ENCODE measurements at regions not wholly inside any gene's neighbourhood (a gene's known extent, or its start where the extent isn't known, plus 50 kb on each side); places are given as distances from the start of the nearest gene placed in this dataset.
"Not testable (repeated sequence)": the region's sequence is repeated elsewhere in the genome, so short reads cannot be mapped to it uniquely, and the experiment has no call there.

DNA sequence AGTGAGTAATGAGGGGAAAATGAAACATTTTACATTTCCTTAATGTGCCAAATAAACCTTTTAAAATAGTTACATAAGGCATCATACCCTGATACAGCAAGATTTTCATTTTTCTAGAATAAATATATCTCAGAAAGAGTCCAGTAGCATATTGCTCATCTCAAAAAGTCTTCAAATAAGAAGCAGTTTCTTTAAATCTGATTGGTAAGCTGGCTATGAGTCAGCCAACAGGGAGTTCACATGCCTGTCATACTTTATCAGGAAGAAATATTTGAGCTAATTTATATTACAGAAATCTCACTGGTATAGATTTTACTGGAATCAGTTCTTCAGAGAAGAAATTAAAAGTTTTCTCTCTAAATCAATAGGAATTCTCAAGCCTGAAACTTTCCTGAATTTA, 258.1 kb downstream of the C11orf87 start:
- DNase-seq, result no peak

DNA sequence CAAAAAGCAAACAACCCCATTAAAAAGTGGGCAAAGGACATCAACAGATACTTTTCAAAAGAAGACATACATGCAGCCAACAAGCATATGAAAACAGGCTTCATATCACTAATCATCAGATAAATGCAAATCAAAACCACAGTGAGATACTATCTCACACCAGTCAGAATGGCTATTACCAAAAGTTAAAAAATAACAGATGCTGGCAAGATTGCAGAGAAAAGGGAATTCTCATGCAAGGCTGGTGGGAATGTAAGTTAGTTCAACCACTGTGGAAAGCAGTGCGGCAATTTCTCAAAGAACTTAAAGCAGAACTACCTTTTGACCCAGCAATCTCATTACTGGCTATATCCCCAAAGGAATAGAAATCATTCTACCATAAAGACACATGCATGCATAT, 260.8 kb downstream of the C11orf87 start:
- not testable (repeated sequence) for DNase-seq

DNA sequence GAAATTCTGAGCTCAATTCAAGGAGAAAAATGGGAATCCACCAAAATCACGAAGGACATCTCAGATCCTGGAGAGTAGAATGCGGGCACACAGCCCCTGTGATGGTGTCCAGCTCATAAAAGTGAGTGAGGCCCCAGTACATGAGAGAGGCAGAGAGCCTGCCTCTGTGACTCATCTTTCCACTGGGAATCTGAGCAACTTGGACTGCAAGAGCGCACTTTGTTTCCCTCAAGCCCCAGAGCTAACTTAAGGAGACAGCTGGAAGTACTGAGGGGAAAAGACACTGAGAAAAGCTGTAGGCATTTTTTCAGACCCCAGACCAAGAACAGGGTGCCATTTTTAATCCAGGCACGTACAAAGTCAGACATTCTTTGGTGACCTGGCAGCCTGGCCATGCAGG, 273.7 kb downstream of the C11orf87 start:
- DNase-seq, result no peak

DNA sequence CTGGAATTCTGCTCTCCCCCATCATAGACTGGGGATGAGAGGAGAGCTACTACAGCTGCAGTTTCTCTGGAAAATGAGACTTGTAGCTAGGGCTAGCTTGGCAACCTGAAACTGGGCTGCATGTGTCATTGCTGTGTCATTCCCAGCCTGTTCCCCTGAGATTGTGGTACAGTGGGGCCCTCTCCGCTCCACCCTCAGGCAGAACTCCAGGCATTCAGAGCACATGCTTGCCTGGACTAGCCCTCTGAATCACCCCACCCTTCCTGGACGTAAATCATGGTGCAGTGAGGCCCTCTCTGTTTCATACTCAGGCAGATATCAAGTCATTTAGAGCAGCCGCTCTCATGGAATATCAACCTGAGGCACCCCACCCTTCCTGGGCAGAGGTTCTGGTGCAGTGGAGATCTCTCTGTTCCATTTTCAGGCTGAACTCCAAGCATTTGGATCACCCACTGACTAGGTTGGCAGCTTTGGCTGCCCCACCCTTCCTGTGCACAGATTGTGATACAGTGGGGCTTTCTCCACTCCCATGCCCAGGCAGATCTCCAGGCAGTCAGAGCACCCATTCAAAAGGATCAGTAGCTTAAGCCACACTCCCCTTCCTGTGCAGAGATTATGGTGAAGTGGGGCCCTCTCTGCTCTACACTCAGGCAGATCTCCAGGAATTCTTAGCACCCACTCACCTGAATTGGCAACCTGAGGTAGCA, 274.4 kb downstream of the C11orf87 start:
- no peak for DNase-seq

DNA sequence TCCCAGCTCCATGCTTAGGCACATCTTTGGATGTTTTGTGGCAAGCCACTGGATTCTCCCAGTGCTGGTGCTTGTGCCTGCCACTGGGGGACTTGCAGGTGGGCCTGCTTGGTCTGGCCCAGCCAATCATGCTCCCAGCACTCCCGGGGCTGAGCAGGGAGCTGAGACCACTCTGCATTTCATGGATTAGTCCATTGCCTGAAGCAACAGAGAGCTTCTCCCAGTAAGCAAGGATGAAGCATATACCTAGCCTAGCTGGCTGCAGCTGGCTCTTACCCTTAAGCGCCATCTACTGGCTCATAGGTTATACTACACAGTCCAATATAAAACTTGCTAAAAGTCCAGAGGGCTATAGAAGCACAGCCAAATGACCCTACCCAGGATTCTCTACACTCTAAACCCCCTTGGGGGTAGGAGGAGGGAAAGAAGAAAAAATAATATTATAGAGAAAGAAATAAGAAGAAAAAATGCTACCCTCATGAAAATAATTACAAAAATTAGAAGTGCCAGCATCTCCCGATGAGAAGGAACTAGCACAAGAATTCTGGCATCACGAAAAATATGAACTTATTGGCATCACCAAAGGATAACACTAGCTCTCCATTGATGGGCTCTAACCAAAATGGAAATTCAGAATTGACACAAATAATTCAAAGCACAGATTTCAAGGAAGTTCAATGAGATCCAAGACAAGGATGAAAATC, 275.3 kb downstream of the C11orf87 start:
- DNase-seq, result peak; percentile 1

DNA sequence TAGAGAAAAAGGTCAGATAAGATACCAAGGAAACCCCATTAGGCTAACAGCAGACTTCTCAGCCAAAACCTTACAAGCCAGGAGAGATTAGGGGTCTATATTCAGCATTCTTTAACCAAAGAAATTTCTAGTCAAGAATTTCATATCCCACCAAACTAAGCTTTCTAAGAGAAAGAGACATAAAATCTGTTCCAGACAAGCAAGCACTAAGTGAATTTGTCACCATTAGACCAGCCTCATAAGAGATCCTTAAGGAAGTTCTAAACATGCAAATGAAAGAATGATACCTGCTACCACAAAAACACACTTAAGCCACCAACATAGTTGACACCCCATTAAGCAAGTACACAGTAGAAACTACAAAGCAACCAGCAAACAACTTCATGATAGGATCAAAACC, 276.2 kb downstream of the C11orf87 start:
- DNase-seq, result no peak

DNA sequence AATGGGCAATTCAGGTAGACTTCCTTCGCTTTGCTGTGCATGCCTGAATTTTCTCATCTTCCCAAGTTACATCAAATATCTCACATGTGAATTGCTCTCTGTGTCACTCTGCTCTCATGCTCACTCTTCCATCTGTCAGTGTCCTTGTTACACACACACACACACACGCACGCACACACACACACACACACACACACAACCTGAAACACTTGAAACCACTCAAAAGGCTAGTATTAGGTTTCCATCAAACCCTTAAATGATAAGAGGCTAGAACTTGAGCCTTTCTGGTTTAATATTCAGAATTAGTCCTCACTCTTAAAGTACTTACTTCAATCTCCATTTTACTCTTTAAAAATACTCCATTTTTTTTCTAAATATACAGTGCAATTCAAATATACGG, 282.4 kb downstream of the C11orf87 start:
- no peak for DNase-seq

DNA sequence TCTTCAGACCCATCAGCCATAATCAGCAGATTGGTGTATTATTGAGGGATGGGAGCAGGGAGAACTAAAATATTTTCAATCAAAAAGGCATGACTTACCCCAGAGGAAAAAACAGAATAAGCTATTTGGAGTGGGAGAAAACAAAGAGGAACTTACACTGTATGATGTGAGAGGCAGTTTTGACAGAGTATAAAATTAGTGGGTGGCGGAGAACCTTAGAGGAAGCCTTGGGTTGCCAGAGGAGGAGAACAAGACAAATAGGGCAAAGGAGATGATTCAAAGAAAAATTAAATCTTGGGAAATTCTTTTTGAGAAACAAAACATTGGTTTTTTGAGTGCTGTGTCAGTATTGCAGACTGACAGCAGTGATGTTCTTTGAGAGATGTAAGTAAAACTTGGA, 285.0 kb downstream of the C11orf87 start:
- no peak for DNase-seq

DNA sequence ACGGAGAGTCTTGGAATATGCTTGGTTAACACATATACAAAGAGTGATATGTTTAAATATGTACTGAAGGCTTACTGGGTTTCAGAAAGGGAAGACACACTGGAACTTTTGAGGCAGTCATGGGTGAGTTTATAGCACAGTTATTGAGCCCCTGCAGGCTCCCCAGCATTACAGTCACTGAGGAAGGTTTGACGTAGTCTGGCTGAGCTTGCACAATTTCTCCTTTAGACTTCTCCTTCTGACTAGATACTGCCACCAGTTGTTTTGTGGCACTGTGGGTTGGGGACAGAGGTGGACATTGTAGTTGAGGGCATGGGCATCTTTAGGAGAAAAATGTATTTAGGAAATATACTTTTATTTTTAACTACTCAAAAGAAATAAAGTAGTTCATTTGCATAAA, 285.4 kb downstream of the C11orf87 start:
- no peak for DNase-seq

DNA sequence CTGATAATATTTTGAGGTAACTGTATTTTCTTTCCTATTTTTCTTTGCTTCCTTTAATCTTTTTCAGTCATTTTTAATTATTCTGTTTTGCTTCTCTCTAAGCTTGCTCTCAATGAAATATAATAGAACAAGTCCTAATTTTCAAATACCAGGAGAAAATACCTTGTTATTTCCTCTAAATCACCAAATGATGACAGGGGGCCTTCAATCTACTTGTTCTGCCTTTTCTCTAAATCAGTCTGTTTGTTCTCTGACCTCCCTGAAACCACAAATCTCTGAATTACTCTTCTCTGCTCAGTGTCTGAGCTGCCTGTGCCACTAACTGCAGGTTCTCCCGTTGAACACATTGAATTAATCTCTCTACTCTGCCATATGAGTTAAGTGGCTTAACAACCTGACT, 286.2 kb downstream of the C11orf87 start:
- DNase-seq, result no peak

DNA sequence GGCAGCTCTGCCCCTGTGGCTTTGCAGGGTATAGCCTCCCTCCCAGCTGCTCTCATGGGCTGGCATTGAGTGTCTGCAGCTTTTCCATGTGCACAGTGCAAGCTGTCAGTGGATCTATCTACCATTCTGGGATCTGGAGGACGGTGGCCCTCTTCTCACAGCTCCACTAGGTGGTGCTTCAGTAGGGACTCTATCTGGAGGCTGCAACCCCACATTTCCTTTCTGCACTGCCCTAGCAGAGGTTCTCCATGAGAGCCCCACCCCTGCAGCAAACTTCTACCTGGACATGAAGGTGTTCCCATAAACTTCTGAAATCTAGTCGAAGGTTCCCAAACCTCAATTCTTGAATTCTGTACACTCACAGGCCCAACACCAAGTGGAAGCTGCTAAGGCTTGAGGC, 292.5 kb downstream of the C11orf87 start:
- DNase-seq, result not testable (repeated sequence)

DNA sequence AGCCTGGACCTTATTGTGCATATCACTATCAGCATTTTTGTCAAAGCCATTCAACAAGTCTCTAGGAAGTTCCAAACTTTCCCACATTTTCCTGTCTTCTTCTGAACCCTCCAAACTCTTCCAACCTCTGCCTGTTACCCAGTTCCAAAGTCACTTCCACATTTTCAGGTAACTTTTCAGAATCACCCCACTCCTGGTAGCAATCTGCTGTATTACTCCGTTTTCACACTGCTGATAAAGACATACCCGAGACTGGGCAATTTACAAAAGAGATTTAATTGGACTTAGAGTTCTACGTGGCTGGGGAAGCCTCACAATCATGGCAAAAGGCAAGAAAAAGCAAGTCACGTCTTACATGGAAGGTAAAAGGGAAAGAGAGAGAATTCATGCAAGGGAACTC, 293.4 kb downstream of the C11orf87 start:
- not testable (repeated sequence) for DNase-seq

DNA sequence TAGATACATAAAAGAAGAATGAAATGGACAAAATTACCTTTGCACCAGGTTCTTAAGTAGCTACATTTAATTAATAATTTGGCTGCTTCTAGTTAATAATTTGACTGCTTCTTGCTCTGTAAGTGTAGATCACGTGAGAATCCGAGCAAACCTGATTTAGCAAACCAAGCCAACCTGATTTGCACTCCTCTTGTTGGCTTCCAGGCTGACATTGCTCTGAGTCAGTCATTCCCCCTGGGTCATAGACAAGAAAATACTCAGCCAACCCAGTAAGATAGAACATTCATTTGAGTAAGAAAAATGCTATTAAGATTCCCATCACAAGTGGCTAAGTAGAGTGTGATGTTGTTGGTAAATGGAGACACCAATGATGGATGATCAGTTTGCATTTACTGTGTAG, 304.1 kb downstream of the C11orf87 start:
- no peak for DNase-seq

DNA sequence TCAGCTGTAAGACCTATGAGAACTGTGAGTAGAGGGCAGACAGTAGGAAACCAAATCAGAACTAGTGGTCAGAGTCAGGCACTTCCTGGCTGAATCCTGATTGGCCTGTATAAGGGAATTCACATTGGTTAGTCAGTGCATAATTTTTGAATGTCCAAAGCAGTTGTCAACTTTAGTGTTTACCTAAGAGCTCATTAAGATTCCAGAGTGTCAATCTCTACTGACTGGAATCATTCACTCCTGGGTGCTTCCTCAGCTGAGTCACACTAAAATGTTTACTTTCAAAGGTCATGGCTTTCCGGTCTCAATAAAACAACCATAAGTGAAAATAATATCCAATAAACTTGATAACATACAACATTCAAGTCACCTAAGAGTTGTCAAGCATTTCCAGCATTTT, 306.1 kb downstream of the C11orf87 start:
- no peak for DNase-seq

DNA sequence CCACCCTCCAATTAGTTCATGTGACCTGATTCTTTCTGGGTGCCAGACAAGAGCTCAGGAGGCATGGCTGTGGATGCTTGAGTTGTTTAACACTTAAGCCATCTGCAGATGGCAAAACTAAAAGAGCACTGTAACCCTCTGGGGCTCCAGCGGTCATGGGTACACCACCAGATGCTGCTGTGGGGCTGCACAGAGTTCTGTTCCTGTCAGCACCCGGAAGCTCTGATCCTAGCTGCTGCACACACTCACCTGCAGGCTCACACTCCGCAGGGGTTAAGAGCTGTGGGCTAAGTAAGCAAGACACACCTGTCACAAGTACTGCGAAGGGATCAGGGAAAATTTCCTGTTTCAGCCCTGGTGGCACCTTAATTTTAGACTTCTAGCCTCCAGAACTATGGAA, 307.8 kb downstream of the C11orf87 start:
- DNase-seq, result no peak

DNA sequence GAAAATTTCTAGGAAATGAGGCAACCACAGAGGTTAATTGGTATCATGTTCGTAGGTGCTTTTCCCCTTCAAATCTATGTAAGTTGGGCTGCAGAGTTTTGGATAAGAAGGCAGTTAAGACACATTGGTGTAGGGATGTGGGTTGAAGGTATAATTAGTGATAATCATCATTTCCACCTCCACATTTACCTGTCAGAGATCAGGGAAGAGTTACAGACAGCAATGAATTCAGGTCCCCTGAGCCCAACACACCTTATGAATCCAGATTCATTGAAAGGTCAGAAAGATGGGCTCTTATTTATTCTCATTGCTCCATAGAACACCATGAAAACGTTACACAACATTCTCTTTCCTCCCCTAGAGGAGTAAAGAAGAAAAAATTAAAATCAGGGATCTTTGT, 308.7 kb downstream of the C11orf87 start:
- no peak for DNase-seq

DNA sequence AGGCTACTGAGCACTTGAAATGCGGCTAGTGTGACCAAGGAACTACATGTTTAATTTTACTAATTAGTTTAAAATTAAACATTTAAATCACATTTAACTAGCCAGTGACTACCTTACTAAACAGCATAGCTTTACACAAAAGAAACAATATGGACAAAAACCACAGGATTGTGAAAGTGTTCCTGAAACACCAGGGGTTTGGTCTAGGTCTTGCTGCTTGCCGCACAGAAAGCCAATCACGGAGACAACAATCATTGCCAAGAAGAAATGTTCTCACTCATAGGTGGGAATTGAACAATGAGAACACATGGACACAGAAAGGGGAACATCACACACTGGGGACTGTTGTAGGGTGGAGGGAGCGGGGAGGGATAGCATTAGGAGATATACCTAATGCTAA, 309.5 kb downstream of the C11orf87 start:
- DNase-seq, result no peak

DNA sequence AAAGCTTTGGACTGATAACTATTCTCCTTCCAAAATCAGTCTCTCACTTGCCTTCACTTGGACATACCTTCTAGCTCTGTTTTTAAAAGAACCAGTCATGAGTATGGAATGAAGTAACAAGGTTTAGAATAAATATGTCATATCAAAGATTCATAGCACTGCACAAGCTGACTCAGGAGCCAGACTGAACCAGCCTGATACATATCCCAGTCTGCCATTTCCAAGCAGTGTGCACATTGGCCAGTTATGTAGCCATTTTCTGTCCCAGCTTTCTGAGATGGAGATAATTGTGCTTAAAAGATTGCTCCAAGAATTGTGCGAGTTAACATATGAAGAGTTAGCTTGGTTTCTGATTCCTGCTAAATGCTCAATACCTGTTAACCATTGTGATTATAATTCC, 311.3 kb downstream of the C11orf87 start:
- DNase-seq, result no peak

DNA sequence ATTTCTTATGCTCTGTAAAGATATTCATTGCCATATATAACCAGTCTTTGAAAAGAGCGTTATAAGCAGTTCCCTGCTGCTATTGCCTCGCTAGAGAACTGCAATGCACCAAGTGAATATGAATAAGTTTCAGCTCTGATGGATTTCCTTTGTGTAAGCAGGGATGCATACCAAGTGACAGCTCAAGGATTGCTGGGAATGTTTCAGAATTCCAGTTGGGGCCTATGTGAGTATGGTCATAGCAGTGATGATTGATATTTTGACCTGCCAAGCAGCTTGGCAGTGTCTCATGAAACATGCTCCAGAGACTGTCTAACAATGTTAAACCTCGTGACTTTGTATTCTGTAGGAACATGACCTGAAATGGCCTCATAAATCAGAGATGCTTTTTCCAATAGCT, 312.6 kb downstream of the C11orf87 start:
- DNase-seq, result peak; percentile 55

DNA sequence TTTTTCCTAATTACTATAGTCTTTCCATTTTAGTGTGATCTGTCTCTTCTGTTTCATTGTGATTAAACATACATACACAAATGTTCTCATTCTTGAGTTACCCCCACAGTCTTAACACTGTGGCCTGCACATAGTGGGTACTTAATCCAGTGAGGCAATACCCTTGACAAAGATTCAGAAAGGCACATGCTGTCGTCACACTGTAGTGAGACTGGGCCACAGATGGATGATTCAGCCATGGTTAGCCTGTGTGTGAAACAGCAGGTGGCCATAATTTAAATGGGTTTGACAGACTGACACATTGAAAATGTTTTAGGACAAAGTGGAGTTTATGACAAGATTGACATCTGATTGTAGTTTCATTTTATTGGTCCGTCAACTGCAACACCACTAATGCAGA, 313.1 kb downstream of the C11orf87 start:
- no peak for DNase-seq

DNA sequence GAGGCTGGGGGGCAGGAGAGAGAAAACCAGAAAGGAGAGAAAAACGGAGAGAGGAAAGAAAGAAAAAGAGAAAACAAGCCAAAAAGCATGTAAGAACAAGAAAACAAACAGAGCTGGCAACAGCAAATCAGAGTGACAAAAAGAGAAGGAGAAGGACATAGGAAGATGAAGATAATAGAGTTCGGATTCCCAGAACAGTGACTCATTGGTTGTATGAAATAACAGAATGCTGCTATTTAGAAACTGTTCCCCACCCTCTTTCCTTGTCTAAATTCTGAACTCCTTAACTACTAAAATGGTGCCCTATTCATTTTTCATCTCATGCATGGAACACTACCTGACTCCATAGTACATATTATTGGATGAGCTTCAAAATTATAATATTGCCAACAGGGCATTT, 317.4 kb downstream of the C11orf87 start:
- no peak for DNase-seq

DNA sequence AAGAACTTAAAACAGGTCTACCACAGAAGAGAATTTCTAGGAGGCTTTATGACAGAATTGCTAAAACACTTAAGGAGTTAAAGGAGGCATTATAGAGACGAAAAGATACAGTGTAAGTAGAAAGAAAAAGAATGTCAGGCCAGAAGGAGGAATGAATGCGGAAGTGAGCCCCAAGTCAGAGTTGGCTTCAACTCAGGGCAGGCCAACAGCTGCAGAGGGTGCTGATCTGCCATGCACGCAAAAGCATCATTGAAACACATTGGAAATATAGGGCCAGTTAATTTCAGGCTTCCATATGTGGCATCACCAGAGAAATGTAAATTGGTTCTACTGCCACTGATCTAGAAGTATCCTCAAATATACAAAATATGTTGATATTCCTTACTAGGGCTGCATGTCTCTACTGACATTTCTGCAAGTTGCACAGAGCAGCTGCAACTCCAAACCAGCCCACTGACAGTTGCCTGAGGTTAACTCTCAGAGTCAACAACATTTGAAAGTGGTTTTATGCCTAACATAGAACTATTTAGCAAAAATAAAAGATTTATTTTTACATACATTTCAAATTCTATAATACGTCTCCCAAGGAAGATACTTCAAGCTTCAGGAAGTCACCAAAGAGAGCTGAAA, 324.1 kb downstream of the C11orf87 start:
- DNase-seq, result no peak

DNA sequence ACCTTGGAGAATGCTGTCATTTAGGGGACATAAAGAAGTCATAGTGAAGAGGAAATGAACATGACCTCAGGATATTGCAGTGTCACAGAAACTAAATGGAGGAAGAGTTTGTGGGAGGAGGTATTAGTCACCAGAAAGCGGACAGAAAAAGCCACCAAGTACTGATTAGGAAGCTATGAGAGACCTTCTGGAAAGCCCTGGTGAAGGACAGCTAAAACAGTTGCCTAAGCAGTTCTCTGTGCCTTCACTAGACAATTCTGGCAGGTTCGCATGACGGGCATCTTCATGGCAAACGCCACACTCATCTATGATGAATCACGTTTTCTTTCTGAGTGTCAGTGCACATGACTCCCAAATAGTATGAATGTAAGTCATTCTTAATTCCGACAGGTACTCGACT, 325.8 kb downstream of the C11orf87 start:
- no peak for DNase-seq

DNA sequence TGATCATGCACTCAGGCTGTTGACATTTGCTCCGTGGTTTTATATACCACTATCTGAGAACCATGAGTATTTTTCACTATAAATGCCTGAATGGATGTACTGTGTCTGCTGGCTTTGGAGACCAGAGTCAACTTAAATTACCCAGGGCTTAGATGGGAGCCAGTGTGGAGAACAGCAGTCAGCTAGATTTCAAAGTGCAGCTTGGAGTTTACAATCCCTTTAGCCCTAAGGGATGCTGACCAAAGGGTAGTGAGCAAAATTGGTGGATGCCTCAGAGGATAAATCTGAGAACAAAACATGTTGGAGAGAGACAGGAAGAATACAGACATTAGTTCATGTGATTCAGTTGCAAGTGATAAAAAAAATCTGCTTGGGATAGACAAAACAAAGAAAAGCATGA, 327.5 kb downstream of the C11orf87 start:
- DNase-seq, result no peak

Measured in skin of body (tissue), 1 donor.